Suprapubic skin (tissue), 3 donors: ENCODE measurements at regions not wholly inside any gene's neighbourhood (a gene's known extent, or its start where the extent isn't known, plus 50 kb on each side); places are given as distances from the start of the nearest gene placed in this dataset.

ENCODE experiments used
- CTCF ChIP-seq, 2 donors: fragments of 200-600 bp in 1 of 2; fragments of 450-650 bp in 1 of 2; sonication (generic) in 1 of 2; IDR thresholded peaks; one replicate each; pipeline ENCODE4 v1.5.1; 2016 to 2019; ENCODE audit warnings: antibody characterized with exemption in 2 of 2, mild to moderate bottlenecking in 1 of 2, moderate library complexity in 1 of 2
- EP300 ChIP-seq: sonication (generic); formaldehyde crosslinking; IDR thresholded peaks from one replicate; pipeline ENCODE4 v1.6.1; 2017; ENCODE audit warnings: antibody characterized with exemption
- POLR2A ChIP-seq, 2 donors: fragments of 450-650 bp; IDR thresholded peaks; one replicate each; pipeline ENCODE4 v1.6.1; 2017; ENCODE audit warnings: antibody characterized with exemption in 2 of 2, mild to moderate bottlenecking in 2 of 2, moderate library complexity in 2 of 2

GRCh38 chr10:90328896-90329295 is 528.9 kb downstream of the HTR7 start:
- TF ChIP-seq CTCF (IDR thresholded peaks at IDR 0.05) (no peak), POLR2A (IDR thresholded peaks at IDR 0.05) (no peak), EP300 (no peak)
